ENCODE measurements at regions not wholly inside any gene's neighbourhood (a gene's known extent, or its start where the extent isn't known, plus 50 kb on each side); places are given as distances from the start of the nearest gene placed in this dataset.

DNA sequence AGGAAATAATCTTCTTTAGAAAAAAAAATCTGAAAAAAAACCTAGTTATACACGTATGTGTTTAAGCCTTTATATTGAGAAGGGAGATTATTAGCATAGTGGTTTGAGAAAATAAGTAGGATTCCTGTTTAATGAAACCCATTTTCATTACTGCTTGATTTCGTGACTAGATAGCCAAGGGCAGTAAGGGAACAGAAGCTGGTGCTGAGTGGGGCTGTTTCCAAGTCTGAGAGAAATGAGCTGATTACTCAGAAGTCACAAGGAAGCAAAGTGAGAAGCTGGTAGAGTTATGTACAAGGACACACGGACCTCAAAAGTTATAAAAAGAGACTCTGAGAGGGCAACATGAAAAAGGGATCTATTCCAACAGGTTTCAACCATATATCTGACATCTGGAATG lies 256.5 kb downstream of the TTLL7 start:
- TF ChIP-seq FOXP2 (optimal IDR thresholded peaks at IDR 0.05; ENCODE audit: control extremely low read depth, extremely low read length, insufficient read depth), result no peak
- no peak for TF ChIP-seq EZH2 (IDR thresholded peaks at IDR 0.05)

Measured in SK-N-MC (cell line).